NB4 (cell line): ENCODE measurements at regions not wholly inside any gene's neighbourhood (a gene's known extent, or its start where the extent isn't known, plus 50 kb on each side); places are given as distances from the start of the nearest gene placed in this dataset.

Source experiments
- MAX ChIP-seq: IDR thresholded peaks from 2 replicates; pipeline ENCODE4 v1.6.1; 2011; ENCODE audit warnings: low read depth, low read length
- POLR2A ChIP-seq: IDR thresholded peaks from 2 replicates; pipeline ENCODE4 v1.6.1; 2011; ENCODE audit warnings: mild to moderate bottlenecking; ENCODE audit not compliant: insufficient read length; ENCODE audit errors: extremely low read depth
- TF ChIP-seq, protein P1 (sequence below): IDR thresholded peaks from one replicate; pipeline ENCODE4 v1.5.1; 2012; ENCODE audit warnings: low read depth, low read length

- TF ChIP-seq MAX (no peak), POLR2A (no peak)
- TF ChIP-seq, protein P1, sequence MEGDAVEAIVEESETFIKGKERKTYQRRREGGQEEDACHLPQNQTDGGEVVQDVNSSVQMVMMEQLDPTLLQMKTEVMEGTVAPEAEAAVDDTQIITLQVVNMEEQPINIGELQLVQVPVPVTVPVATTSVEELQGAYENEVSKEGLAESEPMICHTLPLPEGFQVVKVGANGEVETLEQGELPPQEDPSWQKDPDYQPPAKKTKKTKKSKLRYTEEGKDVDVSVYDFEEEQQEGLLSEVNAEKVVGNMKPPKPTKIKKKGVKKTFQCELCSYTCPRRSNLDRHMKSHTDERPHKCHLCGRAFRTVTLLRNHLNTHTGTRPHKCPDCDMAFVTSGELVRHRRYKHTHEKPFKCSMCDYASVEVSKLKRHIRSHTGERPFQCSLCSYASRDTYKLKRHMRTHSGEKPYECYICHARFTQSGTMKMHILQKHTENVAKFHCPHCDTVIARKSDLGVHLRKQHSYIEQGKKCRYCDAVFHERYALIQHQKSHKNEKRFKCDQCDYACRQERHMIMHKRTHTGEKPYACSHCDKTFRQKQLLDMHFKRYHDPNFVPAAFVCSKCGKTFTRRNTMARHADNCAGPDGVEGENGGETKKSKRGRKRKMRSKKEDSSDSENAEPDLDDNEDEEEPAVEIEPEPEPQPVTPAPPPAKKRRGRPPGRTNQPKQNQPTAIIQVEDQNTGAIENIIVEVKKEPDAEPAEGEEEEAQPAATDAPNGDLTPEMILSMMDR, result no peak
These were observed 1206.1 kb upstream of the CELF2 start for GRCh38 chr10:9811601-9812000.
